ENCODE measurements at regions not wholly inside any gene's neighbourhood (a gene's known extent, or its start where the extent isn't known, plus 50 kb on each side); places are given as distances from the start of the nearest gene placed in this dataset.

GRCh38 chr21:20276954-20277353, 721.3 kb upstream of the NCAM2 start:
- TF ChIP-seq NFIC (IDR thresholded peaks at IDR 0.05) (no peak), MAX (IDR thresholded peaks at IDR 0.05) (no peak), CEBPB (IDR thresholded peaks at IDR 0.05) (no peak), TAF1 (IDR thresholded peaks at IDR 0.05; ENCODE audit: low read depth) (no peak), YY1 (IDR thresholded peaks at IDR 0.05; ENCODE audit: low read depth) (no peak), EP300 (IDR thresholded peaks at IDR 0.05; ENCODE audit: borderline replicate concordance) (no peak), CREB1 (IDR thresholded peaks at IDR 0.05; ENCODE audit: low read depth) (no peak)
